COR-L47 (cell line): ENCODE measurements at regions not wholly inside any gene's neighbourhood (a gene's known extent, or its start where the extent isn't known, plus 50 kb on each side); places are given as distances from the start of the nearest gene placed in this dataset.

Source experiments
- DNase-seq: peaks from one replicate; lab custom pipeline; 2025; lab: John Stamatoyannopoulos, UW

- DNase-seq: peak; percentile 64
These were observed 50.7 kb upstream of the VLDLR start for GRCh38 chr9:2570615-2571479.
